HepG2 (cell line): ENCODE measurements at regions not wholly inside any gene's neighbourhood (a gene's known extent, or its start where the extent isn't known, plus 50 kb on each side); places are given as distances from the start of the nearest gene placed in this dataset.

Experiments used
- ATAC-seq: fragments of 200-7000 bp; cut with Tn5 transposase; 3 replicates; pipeline ENCODE4 v1.9.1; 2020; ENCODE audit warnings: mild to moderate bottlenecking, moderate library complexity
- BruUV-seq: library from RNA; stranded (reverse); fragments of 400-500 nt; replicated peaks from 2 replicates; lab custom pipeline; 2021; lab: Mats Ljungman, UMichigan
- CTCF ChIA-PET: fragments of 300-600 bp; formaldehyde crosslinking; extraction: SDS; loops from one replicate; lab custom pipeline; 2021; ENCODE audit warnings: low total read pairs, inconsistent platforms, low intra/inter-chr PET ratio; lab: Yijun Ruan, JAX
- POLR2A ChIA-PET: fragments of 350-600 bp; sonication (Branson Sonifier 250); formaldehyde crosslinking; loops from one replicate; lab custom pipeline; 2020; ENCODE audit warnings: antibody characterized with exemption, inconsistent platforms; lab: Yijun Ruan, JAX
- DNase-seq: peaks from one replicate; pipeline ENCODE4 v3.0.0-alpha.2; 2015; ENCODE audit warnings: low spot score
- FAIRE-seq: peaks from 3 replicates; lab custom pipeline; 2011; peaks lifted over from hg19 to GRCh38; lab: Jason Lieb, UNC
- H2AFZ ChIP-seq: one replicate; pipeline ENCODE4 v1.6.1; 2011; ENCODE audit warnings: low read length, inconsistent platforms
- H3K27ac ChIP-seq: fragments of 300-600 bp; 3 replicates; pipeline ENCODE4 v1.8.0; 2011; ENCODE audit warnings: mixed run types, mild to moderate bottlenecking, mixed read lengths, low read length, inconsistent platforms; ENCODE audit not compliant: insufficient read depth; ENCODE audit errors: extremely low read length
- H3K27me3 ChIP-seq, 2 experiments: fragments of 200-600 bp in 1 of 2; 2 replicates in 1 of 2; 3 replicates in 1 of 2; pipeline versions ENCODE4 v1.6.0 to v1.8.0; 2011; ENCODE audit warnings: low read length in 2 of 2, mild to moderate bottlenecking in 2 of 2, moderate library complexity in 2 of 2, inconsistent platforms in 1 of 2; ENCODE audit not compliant: insufficient read depth in 2 of 2, control insufficient read depth in 1 of 2
- H3K36me3 ChIP-seq, 2 experiments: fragments of 200-600 bp in 1 of 2; replicated peaks in 1 of 2; 2 replicates in 1 of 2; 3 replicates in 1 of 2; pipeline versions ENCODE4 v1.5.1 to v1.8.0; 2011; ENCODE audit warnings: low read length in 2 of 2, inconsistent platforms in 1 of 2; ENCODE audit not compliant: insufficient read depth in 2 of 2, control insufficient read depth in 1 of 2
- H3K4me1 ChIP-seq: 2 replicates; pipeline ENCODE4 v1.5.1; 2012; ENCODE audit warnings: low read length, inconsistent platforms; ENCODE audit not compliant: insufficient read depth
- H3K4me2 ChIP-seq: 2 replicates; pipeline ENCODE4 v1.6.0; 2011; ENCODE audit warnings: low read depth, low read length, inconsistent platforms
- H3K4me3 ChIP-seq, 3 experiments: fragments of 200-600 bp in 1 of 3; sonication (generic), shearing (Covaris generic) in 1 of 3; replicated peaks in 1 of 3; 2 replicates each; pipeline ENCODE4 v1.5.1; 2011 to 2016; ENCODE audit warnings: low read length in 3 of 3, inconsistent platforms in 2 of 3, low read depth in 2 of 3, mild to moderate bottlenecking in 2 of 3, control low read depth in 1 of 3, mixed read lengths in 1 of 3; ENCODE audit not compliant: insufficient read depth in 1 of 3
- H3K79me2 ChIP-seq: one replicate; pipeline ENCODE4 v1.6.1; 2011; ENCODE audit warnings: low read length, inconsistent platforms; ENCODE audit not compliant: insufficient read depth
- H3K9ac ChIP-seq: 2 replicates; pipeline ENCODE4 v1.6.0; 2011; ENCODE audit warnings: mild to moderate bottlenecking, low read depth, low read length, inconsistent platforms; ENCODE audit not compliant: insufficient read depth
- H3K9me3 ChIP-seq: 2 replicates; pipeline ENCODE4 v1.5.1; 2012; ENCODE audit warnings: mild to moderate bottlenecking, low read length
- H4K20me1 ChIP-seq: 2 replicates; pipeline ENCODE4 v1.6.0; 2011; ENCODE audit warnings: inconsistent platforms, mild to moderate bottlenecking, low read length, moderate library complexity; ENCODE audit not compliant: insufficient read depth
- ELF3 ChIP-seq: IDR thresholded peaks from 2 replicates; pipeline ENCODE4 v1.6.1; 2016; ENCODE audit warnings: missing genetic modification reagents, missing compliant biosample characterization
- HOXA9 ChIP-seq: sonication (generic); formaldehyde crosslinking; IDR thresholded peaks from 2 replicates; pipeline ENCODE4 v1.8.1; 2022; ENCODE audit warnings: missing genetic modification reagents, mild to moderate bottlenecking, moderate library complexity, borderline replicate concordance
- MATR3 ChIP-seq: sonication (generic); formaldehyde crosslinking; IDR thresholded peaks from 2 replicates; pipeline ENCODE4 v1.4.0; 2020; ENCODE audit warnings: missing genetic modification reagents
- MIXL1 ChIP-seq: IDR thresholded peaks from 2 replicates; pipeline ENCODE4 v1.6.1; 2016
- MLLT10 ChIP-seq: sonication (generic); formaldehyde crosslinking; IDR thresholded peaks from 2 replicates; pipeline ENCODE4 v1.4.0; 2020; ENCODE audit warnings: missing genetic modification reagents
- PAF1 ChIP-seq: IDR thresholded peaks from 2 replicates; pipeline ENCODE4 v1.6.1; 2016; ENCODE audit warnings: missing genetic modification reagents, missing compliant biosample characterization
- RARG ChIP-seq: sonication (generic); formaldehyde crosslinking; IDR thresholded peaks from 2 replicates; pipeline ENCODE4 v1.4.0; 2020; ENCODE audit warnings: low read depth, mild to moderate bottlenecking, missing genetic modification reagents
- ZFP37 ChIP-seq: sonication (generic); formaldehyde crosslinking; IDR thresholded peaks from 2 replicates; pipeline ENCODE4 v1.4.0; 2020; ENCODE audit warnings: missing genetic modification reagents, borderline replicate concordance
- WGBS: methylation state at CpG from one replicate; pipeline ENCODE4 v1.1.6; 2017; ENCODE audit warnings: low lambda C conversion rate; 5-methylcytosine and 5-hydroxymethylcytosine counted together
- in situ Hi-C: cut with HindIII; loops from 2 replicates; pipeline ENCODE4 v1.10.0; 2017; ENCODE audit warnings: low pct_unique_long_range_greater_than_20kb; ENCODE audit not compliant: extremely low pct_ligation_motif_present
- intact Hi-C: fragments of 100-400 bp; cut with micrococcal nuclease; formaldehyde crosslinking; loops from one replicate; pipeline ENCODE4 v1.10.0; 2022; ENCODE audit not compliant: unreplicated experiment
- TF ChIP-seq, protein P1 (sequence below): sonication (generic); formaldehyde crosslinking; IDR thresholded peaks from 2 replicates; pipeline ENCODE4 v1.8.0; 2022; ENCODE audit warnings: mild to moderate bottlenecking, missing genetic modification reagents, moderate library complexity
- TF ChIP-seq, protein P2 (sequence below): sonication (generic); formaldehyde crosslinking; IDR thresholded peaks from 2 replicates; pipeline ENCODE4 v1.4.0; 2020; ENCODE audit warnings: missing genetic modification reagents
- TF ChIP-seq, protein P3 (sequence below): sonication (generic); formaldehyde crosslinking; IDR thresholded peaks from 2 replicates; pipeline ENCODE4 v1.4.0; 2020; ENCODE audit warnings: missing genetic modification reagents
- TF ChIP-seq, protein P4 (sequence below): sonication (generic); formaldehyde crosslinking; IDR thresholded peaks from 2 replicates; pipeline ENCODE4 v1.5.1; 2020; ENCODE audit warnings: missing genetic modification reagents, mild to moderate bottlenecking, borderline replicate concordance
- TF ChIP-seq, protein P5 (sequence below): sonication (generic); formaldehyde crosslinking; IDR thresholded peaks from 2 replicates; pipeline ENCODE4 v1.5.0; 2020; ENCODE audit warnings: missing genetic modification reagents, mild to moderate bottlenecking, borderline replicate concordance
- TF ChIP-seq, protein P6 (sequence below): IDR thresholded peaks from 2 replicates; pipeline ENCODE4 v1.6.1; 2018; ENCODE audit warnings: missing genetic modification reagents, mild to moderate bottlenecking, missing compliant biosample characterization
- TF ChIP-seq, protein P7 (sequence below): sonication (generic); formaldehyde crosslinking; IDR thresholded peaks from 2 replicates; pipeline ENCODE4 v1.8.1; 2023; ENCODE audit warnings: mild to moderate bottlenecking, missing genetic modification reagents

DNA sequence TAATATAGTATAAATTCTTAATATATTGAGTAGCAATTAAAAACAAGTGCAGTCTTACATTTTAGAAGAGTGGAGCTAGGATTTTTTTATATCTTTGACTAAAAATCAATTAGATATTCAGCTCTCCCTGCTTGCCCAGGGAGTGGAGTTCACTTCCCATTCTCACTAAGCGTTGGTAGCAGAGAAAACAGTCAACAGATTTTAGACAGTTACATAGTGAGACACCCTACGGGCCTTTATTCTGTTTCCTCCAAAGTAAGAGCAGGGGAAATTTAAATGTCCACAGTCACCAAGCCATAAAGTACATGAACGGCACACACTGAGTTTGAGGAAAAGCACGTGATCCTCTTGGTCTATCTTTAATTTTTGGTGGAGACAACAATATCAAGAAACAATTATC lies 131.6 kb upstream of the PLEKHG7 start:
- Histone ChIP-seq H3K36me3 (no peaks in the 10 kb centered on the region), H3K27me3 (no peaks in the 10 kb centered on the region), H4K20me1 (no peaks in the 10 kb centered on the region), H3K4me2 (no peak overlapping the region), H3K9ac (no peak overlapping the region), H3K4me3 (no peak overlapping the region), H3K27ac (no peak overlapping the region), H3K4me1 (peaks cover 12% of the 10 kb centered on the region), H2AFZ (no peak overlapping the region), H3K79me2 (no peaks in the 10 kb centered on the region), H3K9me3 (no peaks in the 10 kb centered on the region)
- CTCF ChIA-PET: interaction anchor here (1.2 kb wide), 1 partner anchor 1189 kb away, joined by 6 read pairs; no protein-coding TSS in a partner anchor
- POLR2A ChIA-PET: no interaction called here
- no peak for FAIRE-seq
- no peak for DNase-seq
- intact Hi-C loops (loop anchor here (2.0 to 5.0 kb wide), 4 partner anchors 80 to 992 kb away; no protein-coding TSS in a partner anchor), in situ Hi-C loops (loop anchor here (10.0 kb wide), 1 partner anchor 756 kb away; no protein-coding TSS in a partner anchor)
- no peak for ATAC-seq
- BruUV-seq: no TSS peak
- WGBS: 51% methylated on average over 4 of the region's 4 CpGs
- TF ChIP-seq ZFP37 (CRISPR knock-in tag) (no peak), PAF1 (CRISPR knock-in tag) (no peak), RARG (CRISPR knock-in tag) (no peak), MIXL1 (CRISPR knock-in tag) (no peak), ELF3 (CRISPR knock-in tag) (no peak), MATR3 (CRISPR knock-in tag) (no peak), MLLT10 (CRISPR knock-in tag) (no peak), HOXA9 (CRISPR knock-in tag) (no peak)
- TF ChIP-seq, protein P1, sequence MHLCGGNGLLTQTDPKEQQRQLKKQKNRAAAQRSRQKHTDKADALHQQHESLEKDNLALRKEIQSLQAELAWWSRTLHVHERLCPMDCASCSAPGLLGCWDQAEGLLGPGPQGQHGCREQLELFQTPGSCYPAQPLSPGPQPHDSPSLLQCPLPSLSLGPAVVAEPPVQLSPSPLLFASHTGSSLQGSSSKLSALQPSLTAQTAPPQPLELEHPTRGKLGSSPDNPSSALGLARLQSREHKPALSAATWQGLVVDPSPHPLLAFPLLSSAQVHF (CRISPR knock-in tag): no peak
- TF ChIP-seq, protein P2, sequence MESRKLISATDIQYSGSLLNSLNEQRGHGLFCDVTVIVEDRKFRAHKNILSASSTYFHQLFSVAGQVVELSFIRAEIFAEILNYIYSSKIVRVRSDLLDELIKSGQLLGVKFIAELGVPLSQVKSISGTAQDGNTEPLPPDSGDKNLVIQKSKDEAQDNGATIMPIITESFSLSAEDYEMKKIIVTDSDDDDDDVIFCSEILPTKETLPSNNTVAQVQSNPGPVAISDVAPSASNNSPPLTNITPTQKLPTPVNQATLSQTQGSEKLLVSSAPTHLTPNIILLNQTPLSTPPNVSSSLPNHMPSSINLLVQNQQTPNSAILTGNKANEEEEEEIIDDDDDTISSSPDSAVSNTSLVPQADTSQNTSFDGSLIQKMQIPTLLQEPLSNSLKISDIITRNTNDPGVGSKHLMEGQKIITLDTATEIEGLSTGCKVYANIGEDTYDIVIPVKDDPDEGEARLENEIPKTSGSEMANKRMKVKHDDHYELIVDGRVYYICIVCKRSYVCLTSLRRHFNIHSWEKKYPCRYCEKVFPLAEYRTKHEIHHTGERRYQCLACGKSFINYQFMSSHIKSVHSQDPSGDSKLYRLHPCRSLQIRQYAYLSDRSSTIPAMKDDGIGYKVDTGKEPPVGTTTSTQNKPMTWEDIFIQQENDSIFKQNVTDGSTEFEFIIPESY (CRISPR knock-in tag): no peak
- TF ChIP-seq, protein P3, sequence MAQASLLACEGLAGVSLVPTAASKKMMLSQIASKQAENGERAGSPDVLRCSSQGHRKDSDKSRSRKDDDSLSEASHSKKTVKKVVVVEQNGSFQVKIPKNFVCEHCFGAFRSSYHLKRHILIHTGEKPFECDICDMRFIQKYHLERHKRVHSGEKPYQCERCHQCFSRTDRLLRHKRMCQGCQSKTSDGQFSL (CRISPR knock-in tag): no peak
- TF ChIP-seq, protein P4, sequence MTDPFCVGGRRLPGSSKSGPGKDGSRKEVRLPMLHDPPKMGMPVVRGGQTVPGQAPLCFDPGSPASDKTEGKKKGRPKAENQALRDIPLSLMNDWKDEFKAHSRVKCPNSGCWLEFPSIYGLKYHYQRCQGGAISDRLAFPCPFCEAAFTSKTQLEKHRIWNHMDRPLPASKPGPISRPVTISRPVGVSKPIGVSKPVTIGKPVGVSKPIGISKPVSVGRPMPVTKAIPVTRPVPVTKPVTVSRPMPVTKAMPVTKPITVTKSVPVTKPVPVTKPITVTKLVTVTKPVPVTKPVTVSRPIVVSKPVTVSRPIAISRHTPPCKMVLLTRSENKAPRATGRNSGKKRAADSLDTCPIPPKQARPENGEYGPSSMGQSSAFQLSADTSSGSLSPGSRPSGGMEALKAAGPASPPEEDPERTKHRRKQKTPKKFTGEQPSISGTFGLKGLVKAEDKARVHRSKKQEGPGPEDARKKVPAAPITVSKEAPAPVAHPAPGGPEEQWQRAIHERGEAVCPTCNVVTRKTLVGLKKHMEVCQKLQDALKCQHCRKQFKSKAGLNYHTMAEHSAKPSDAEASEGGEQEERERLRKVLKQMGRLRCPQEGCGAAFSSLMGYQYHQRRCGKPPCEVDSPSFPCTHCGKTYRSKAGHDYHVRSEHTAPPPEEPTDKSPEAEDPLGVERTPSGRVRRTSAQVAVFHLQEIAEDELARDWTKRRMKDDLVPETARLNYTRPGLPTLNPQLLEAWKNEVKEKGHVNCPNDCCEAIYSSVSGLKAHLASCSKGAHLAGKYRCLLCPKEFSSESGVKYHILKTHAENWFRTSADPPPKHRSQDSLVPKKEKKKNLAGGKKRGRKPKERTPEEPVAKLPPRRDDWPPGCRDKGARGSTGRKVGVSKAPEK (CRISPR knock-in tag): no peak
- TF ChIP-seq, protein P5, sequence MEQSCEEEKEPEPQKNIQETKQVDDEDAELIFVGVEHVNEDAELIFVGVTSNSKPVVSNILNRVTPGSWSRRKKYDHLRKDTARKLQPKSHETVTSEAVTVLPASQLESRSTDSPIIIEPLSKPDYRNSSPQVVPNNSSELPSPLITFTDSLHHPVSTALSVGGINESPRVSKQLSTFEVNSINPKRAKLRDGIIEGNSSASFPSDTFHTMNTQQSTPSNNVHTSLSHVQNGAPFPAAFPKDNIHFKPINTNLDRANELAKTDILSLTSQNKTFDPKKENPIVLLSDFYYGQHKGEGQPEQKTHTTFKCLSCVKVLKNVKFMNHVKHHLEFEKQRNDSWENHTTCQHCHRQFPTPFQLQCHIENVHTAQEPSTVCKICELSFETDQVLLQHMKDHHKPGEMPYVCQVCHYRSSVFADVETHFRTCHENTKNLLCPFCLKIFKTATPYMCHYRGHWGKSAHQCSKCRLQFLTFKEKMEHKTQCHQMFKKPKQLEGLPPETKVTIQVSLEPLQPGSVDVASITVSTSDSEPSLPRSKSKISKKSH (CRISPR knock-in tag): no peak
- TF ChIP-seq, protein P6, sequence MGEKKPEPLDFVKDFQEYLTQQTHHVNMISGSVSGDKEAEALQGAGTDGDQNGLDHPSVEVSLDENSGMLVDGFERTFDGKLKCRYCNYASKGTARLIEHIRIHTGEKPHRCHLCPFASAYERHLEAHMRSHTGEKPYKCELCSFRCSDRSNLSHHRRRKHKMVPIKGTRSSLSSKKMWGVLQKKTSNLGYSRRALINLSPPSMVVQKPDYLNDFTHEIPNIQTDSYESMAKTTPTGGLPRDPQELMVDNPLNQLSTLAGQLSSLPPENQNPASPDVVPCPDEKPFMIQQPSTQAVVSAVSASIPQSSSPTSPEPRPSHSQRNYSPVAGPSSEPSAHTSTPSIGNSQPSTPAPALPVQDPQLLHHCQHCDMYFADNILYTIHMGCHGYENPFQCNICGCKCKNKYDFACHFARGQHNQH (CRISPR knock-in tag): no peak
- TF ChIP-seq, protein P7, sequence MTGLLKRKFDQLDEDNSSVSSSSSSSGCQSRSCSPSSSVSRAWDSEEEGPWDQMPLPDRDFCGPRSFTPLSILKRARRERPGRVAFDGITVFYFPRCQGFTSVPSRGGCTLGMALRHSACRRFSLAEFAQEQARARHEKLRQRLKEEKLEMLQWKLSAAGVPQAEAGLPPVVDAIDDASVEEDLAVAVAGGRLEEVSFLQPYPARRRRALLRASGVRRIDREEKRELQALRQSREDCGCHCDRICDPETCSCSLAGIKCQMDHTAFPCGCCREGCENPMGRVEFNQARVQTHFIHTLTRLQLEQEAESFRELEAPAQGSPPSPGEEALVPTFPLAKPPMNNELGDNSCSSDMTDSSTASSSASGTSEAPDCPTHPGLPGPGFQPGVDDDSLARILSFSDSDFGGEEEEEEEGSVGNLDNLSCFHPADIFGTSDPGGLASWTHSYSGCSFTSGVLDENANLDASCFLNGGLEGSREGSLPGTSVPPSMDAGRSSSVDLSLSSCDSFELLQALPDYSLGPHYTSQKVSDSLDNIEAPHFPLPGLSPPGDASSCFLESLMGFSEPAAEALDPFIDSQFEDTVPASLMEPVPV (CRISPR knock-in tag): no peak
